HG03045 (cell line): ENCODE measurements at regions not wholly inside any gene's neighbourhood (a gene's known extent, or its start where the extent isn't known, plus 50 kb on each side); places are given as distances from the start of the nearest gene placed in this dataset.

Source experiments
- ATAC-seq: cut with Tn5 transposase; IDR thresholded peaks from one replicate; pipeline ENCODE4 v1.9.1; 2021; ENCODE audit warnings: mild to moderate bottlenecking, moderate library complexity; ENCODE audit not compliant: unreplicated experiment

- no peak for ATAC-seq
These were observed 378.2 kb upstream of the AZI2 start for GRCh38 chr3:28726840-28727239.

GRCh38 chr3:28727307-28727706 lies 378.7 kb upstream of the AZI2 start:
- no peak for ATAC-seq

- no peak for ATAC-seq
These were observed 389.8 kb upstream of the AZI2 start for GRCh38 chr3:28738425-28738824.

GRCh38 chr3:28739647-28740046 lies 391.0 kb upstream of the AZI2 start:
- no peak for ATAC-seq

GRCh38 chr3:28743271-28743670 lies 394.6 kb upstream of the AZI2 start:
- no peak for ATAC-seq

GRCh38 chr3:28743831-28744230 lies 395.2 kb upstream of the AZI2 start:
- no peak for ATAC-seq

- no peak for ATAC-seq
These were observed 396.8 kb upstream of the AZI2 start for GRCh38 chr3:28745436-28745835.

GRCh38 chr3:28745916-28746617 lies 397.4 kb upstream of the AZI2 start:
- no peak for ATAC-seq

- ATAC-seq = no peak
These were observed 398.4 kb upstream of the AZI2 start for GRCh38 chr3:28746990-28747389.

GRCh38 chr3:28751864-28752263 lies 403.2 kb upstream of the AZI2 start:
- no peak for ATAC-seq

- ATAC-seq = no peak
These were observed 403.7 kb upstream of the AZI2 start for GRCh38 chr3:28752290-28752689.

- ATAC-seq = no peak
These were observed 407.4 kb upstream of the AZI2 start for GRCh38 chr3:28756056-28756455.

GRCh38 chr3:28758115-28758514 lies 409.5 kb upstream of the AZI2 start:
- ATAC-seq = no peak

GRCh38 chr3:28761375-28761774 lies 412.8 kb upstream of the AZI2 start:
- ATAC-seq = no peak

- ATAC-seq = no peak
These were observed 416.6 kb upstream of the AZI2 start for GRCh38 chr3:28765194-28765593.

- ATAC-seq = no peak
These were observed 419.8 kb upstream of the AZI2 start for GRCh38 chr3:28768439-28768838.

GRCh38 chr3:28777806-28778475 lies 429.3 kb upstream of the AZI2 start:
- ATAC-seq = no peak

GRCh38 chr3:28780480-28780879 lies 431.9 kb upstream of the AZI2 start:
- ATAC-seq = no peak

- no peak for ATAC-seq
These were observed 432.4 kb upstream of the AZI2 start for GRCh38 chr3:28781053-28781452.

- no peak for ATAC-seq
These were observed 437.8 kb upstream of the AZI2 start for GRCh38 chr3:28786446-28786845.

GRCh38 chr3:28788571-28788970 lies 439.9 kb upstream of the AZI2 start:
- no peak for ATAC-seq

- no peak for ATAC-seq
These were observed 443.2 kb upstream of the AZI2 start for GRCh38 chr3:28791713-28792255.
